C4-2B (cell line): ENCODE measurements at regions not wholly inside any gene's neighbourhood (a gene's known extent, or its start where the extent isn't known, plus 50 kb on each side); places are given as distances from the start of the nearest gene placed in this dataset.

Source experiments
- ZFX ChIP-seq: fragments of 450-650 bp; IDR thresholded peaks from 2 replicates; pipeline ENCODE4 v1.6.1; 2017
- TF ChIP-seq, protein P1 (sequence below): fragments of 450-650 bp; conservative IDR thresholded peaks from 2 replicates; pipeline ENCODE4 v1.5.1; 2017; ENCODE audit warnings: mild to moderate bottlenecking

DNA sequence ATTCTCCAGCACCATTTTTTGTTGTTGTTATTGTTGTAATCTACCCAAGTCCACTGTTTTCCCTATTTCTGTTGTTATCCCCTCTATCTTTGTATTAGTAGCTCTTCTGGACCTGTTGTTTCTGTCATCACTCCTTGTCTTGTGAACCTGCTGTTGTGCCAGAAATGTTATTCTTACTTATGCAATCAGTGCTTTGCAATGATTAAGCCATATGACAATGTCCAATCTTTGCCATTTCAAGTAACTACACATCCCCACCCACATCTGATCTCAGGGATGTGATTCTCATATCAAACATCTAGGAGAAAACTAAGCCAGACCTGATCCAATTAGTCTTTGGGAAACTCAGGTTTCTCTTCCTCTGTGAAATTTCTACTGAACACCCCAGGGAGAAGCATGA lies 472.6 kb upstream of the KLHL1 start:
- TF ChIP-seq, protein P1, sequence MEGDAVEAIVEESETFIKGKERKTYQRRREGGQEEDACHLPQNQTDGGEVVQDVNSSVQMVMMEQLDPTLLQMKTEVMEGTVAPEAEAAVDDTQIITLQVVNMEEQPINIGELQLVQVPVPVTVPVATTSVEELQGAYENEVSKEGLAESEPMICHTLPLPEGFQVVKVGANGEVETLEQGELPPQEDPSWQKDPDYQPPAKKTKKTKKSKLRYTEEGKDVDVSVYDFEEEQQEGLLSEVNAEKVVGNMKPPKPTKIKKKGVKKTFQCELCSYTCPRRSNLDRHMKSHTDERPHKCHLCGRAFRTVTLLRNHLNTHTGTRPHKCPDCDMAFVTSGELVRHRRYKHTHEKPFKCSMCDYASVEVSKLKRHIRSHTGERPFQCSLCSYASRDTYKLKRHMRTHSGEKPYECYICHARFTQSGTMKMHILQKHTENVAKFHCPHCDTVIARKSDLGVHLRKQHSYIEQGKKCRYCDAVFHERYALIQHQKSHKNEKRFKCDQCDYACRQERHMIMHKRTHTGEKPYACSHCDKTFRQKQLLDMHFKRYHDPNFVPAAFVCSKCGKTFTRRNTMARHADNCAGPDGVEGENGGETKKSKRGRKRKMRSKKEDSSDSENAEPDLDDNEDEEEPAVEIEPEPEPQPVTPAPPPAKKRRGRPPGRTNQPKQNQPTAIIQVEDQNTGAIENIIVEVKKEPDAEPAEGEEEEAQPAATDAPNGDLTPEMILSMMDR, result no peak
- TF ChIP-seq ZFX, result no peak
